H9 (cell line): ENCODE measurements at regions not wholly inside any gene's neighbourhood (a gene's known extent, or its start where the extent isn't known, plus 50 kb on each side); places are given as distances from the start of the nearest gene placed in this dataset.

ENCODE experiments used
- DNase-seq: peaks from one replicate; pipeline ENCODE4 v3.0.0-alpha.2; 2017
- H2AFZ ChIP-seq: one replicate; pipeline ENCODE4 v1.6.1; 2013; ENCODE audit warnings: mild to moderate bottlenecking, low read length, control low read depth, moderate library complexity
- H2AK5ac ChIP-seq: 2 replicates; pipeline ENCODE4 v1.6.1; 2013; ENCODE audit warnings: low read length, control low read depth, mixed read lengths; ENCODE audit not compliant: insufficient read length
- H2BK120ac ChIP-seq: one replicate; pipeline ENCODE4 v1.6.1; 2013; ENCODE audit warnings: low read depth, mild to moderate bottlenecking, low read length, control low read depth, inconsistent platforms; ENCODE audit not compliant: poor library complexity, severe bottlenecking
- H2BK12ac ChIP-seq: 2 replicates; pipeline ENCODE4 v1.6.1; 2013; ENCODE audit warnings: low read length, control low read depth, mixed read lengths, low read depth; ENCODE audit not compliant: insufficient read length
- H2BK15ac ChIP-seq: 2 replicates; pipeline ENCODE4 v1.6.1; 2013; ENCODE audit warnings: low read depth, low read length, control low read depth
- H2BK20ac ChIP-seq: one replicate; pipeline ENCODE4 v1.6.1; 2013; ENCODE audit warnings: low read depth, mild to moderate bottlenecking, low read length, control low read depth, inconsistent platforms; ENCODE audit not compliant: poor library complexity, severe bottlenecking
- H2BK5ac ChIP-seq: 2 replicates; pipeline ENCODE4 v1.6.1; 2013; ENCODE audit warnings: low read length, control low read depth, mixed read lengths; ENCODE audit not compliant: insufficient read length
- H3K14ac ChIP-seq: 2 replicates; pipeline ENCODE4 v1.6.1; 2013; ENCODE audit warnings: low read length, control low read depth; ENCODE audit not compliant: insufficient read depth
- H3K18ac ChIP-seq: 2 replicates; pipeline ENCODE4 v1.6.1; 2013; ENCODE audit warnings: low read depth, mild to moderate bottlenecking, mixed read lengths, low read length, control low read depth; ENCODE audit not compliant: insufficient read length
- H3K23ac ChIP-seq: 2 replicates; pipeline ENCODE4 v1.6.1; 2013; ENCODE audit warnings: low read length, control low read depth, mixed read lengths, low read depth; ENCODE audit not compliant: insufficient read length
- H3K23me2 ChIP-seq: 2 replicates; pipeline ENCODE4 v1.6.1; 2013; ENCODE audit warnings: low read depth, mild to moderate bottlenecking, mixed read lengths, low read length, control low read depth; ENCODE audit not compliant: insufficient read length, poor library complexity, severe bottlenecking
- H3K27ac ChIP-seq: 2 replicates; pipeline ENCODE4 v1.5.1; 2013; ENCODE audit warnings: low read length, control low read depth, mixed read lengths, low read depth; ENCODE audit not compliant: insufficient read length
- H3K27me3 ChIP-seq: 2 replicates; pipeline ENCODE4 v1.6.1; 2013; ENCODE audit warnings: low read length, control low read depth, inconsistent platforms; ENCODE audit not compliant: insufficient read depth
- H3K4ac ChIP-seq: 2 replicates; pipeline ENCODE4 v1.6.1; 2013; ENCODE audit warnings: low read depth, mild to moderate bottlenecking, control low read depth, inconsistent platforms, low read length, moderate library complexity
- H3K4me1 ChIP-seq: 2 replicates; pipeline ENCODE4 v1.6.1; 2013; ENCODE audit warnings: low read length, control low read depth, inconsistent platforms; ENCODE audit not compliant: insufficient read depth
- H3K4me2 ChIP-seq: 2 replicates; pipeline ENCODE4 v1.6.1; 2013; ENCODE audit warnings: low read length, control low read depth, mixed read lengths; ENCODE audit not compliant: insufficient read length, insufficient read depth
- H3K56ac ChIP-seq: 2 replicates; pipeline ENCODE4 v1.6.1; 2013; ENCODE audit warnings: low read depth, mild to moderate bottlenecking, mixed read lengths, low read length, control low read depth; ENCODE audit not compliant: insufficient read length
- H3K79me1 ChIP-seq: 2 replicates; pipeline ENCODE4 v1.6.1; 2013; ENCODE audit warnings: low read depth, mild to moderate bottlenecking, moderate library complexity, low read length, control low read depth, inconsistent platforms; ENCODE audit not compliant: insufficient read depth, poor library complexity, severe bottlenecking
- H3K79me2 ChIP-seq: 2 replicates; pipeline ENCODE4 v1.6.1; 2013; ENCODE audit warnings: low read length, control low read depth, inconsistent platforms; ENCODE audit not compliant: insufficient read depth
- H3K9ac ChIP-seq: 2 replicates; pipeline ENCODE4 v1.6.1; 2013; ENCODE audit warnings: low read length, control low read depth, mixed read lengths; ENCODE audit not compliant: insufficient read length; ENCODE audit errors: extremely low read depth
- H3K9me3 ChIP-seq: one replicate; pipeline ENCODE4 v1.6.1; 2013; ENCODE audit warnings: low read depth, low read length, inconsistent platforms; ENCODE audit not compliant: control insufficient read depth
- H3T11ph ChIP-seq: one replicate; pipeline ENCODE4 v1.6.1; 2013; ENCODE audit warnings: mild to moderate bottlenecking, low read length, control low read depth, inconsistent platforms
- H4K20me1 ChIP-seq: one replicate; pipeline ENCODE4 v1.6.1; 2013; ENCODE audit not compliant: control insufficient read depth, insufficient read length, insufficient read depth
- H4K5ac ChIP-seq: 2 replicates; pipeline ENCODE4 v1.6.1; 2013; ENCODE audit warnings: low read depth, mild to moderate bottlenecking, mixed read lengths, low read length, control low read depth; ENCODE audit not compliant: insufficient read length
- H4K8ac ChIP-seq: replicated peaks from 2 replicates; pipeline ENCODE4 v1.6.1; 2013; ENCODE audit warnings: low read length, control low read depth, mixed read lengths, low read depth; ENCODE audit not compliant: insufficient read length
- H4K91ac ChIP-seq: 2 replicates; pipeline ENCODE4 v1.6.1; 2013; ENCODE audit warnings: low read depth, mild to moderate bottlenecking, moderate library complexity, mixed read lengths, low read length, control low read depth; ENCODE audit not compliant: insufficient read length
- H3K27ac Mint-ChIP-seq, 3 experiments: 2 replicates in 2 of 3; 3 replicates in 1 of 3; pipeline ENCODE4 v1.8.0; 2020 to 2021; ENCODE audit warnings: mixed read lengths in 3 of 3, mild to moderate bottlenecking in 1 of 3, moderate library complexity in 1 of 3
- H3K27me3 Mint-ChIP-seq: 2 replicates; pipeline ENCODE4 v1.8.0; 2021; ENCODE audit warnings: low read depth, mild to moderate bottlenecking, moderate library complexity, mixed read lengths
- H3K36me3 Mint-ChIP-seq, 3 experiments: 2 replicates in 2 of 3; 3 replicates in 1 of 3; pipeline ENCODE4 v1.8.0; 2020 to 2021; ENCODE audit warnings: low read depth in 3 of 3, mixed read lengths in 3 of 3; ENCODE audit not compliant: insufficient read depth in 1 of 3
- H3K4me1 Mint-ChIP-seq, 2 experiments: 2 replicates each; pipeline ENCODE4 v1.8.0; 2020; ENCODE audit warnings: mixed read lengths in 2 of 2
- H3K4me3 Mint-ChIP-seq, 2 experiments: 2 replicates in 1 of 2; 3 replicates in 1 of 2; pipeline ENCODE4 v1.8.0; 2020 to 2021; ENCODE audit warnings: mild to moderate bottlenecking in 2 of 2, mixed read lengths in 2 of 2, moderate library complexity in 1 of 2
- H3K9me3 Mint-ChIP-seq, 2 experiments: 2 replicates in 1 of 2; 3 replicates in 1 of 2; pipeline ENCODE4 v1.8.0; 2020; ENCODE audit warnings: mild to moderate bottlenecking in 2 of 2, mixed read lengths in 2 of 2, moderate library complexity in 1 of 2
- CTCF ChIP-seq: fragments of 200-600 bp; sonication (generic); conservative IDR thresholded peaks from 3 replicates; pipeline ENCODE4 v1.8.0; 2021; ENCODE audit warnings: antibody characterized with exemption, mild to moderate bottlenecking
- WGBS: extraction: QIAGEN DNeasy Blood & Tissue Kit; methylation state at CpG from one replicate; pipeline ENCODE4 v1.1.7; 2013; ENCODE audit warnings: missing lambda C conversion rate, low lambda C conversion rate, mixed read lengths; ENCODE audit not compliant: insufficient read length; ENCODE audit errors: extremely low coverage; 5-methylcytosine and 5-hydroxymethylcytosine counted together

DNA sequence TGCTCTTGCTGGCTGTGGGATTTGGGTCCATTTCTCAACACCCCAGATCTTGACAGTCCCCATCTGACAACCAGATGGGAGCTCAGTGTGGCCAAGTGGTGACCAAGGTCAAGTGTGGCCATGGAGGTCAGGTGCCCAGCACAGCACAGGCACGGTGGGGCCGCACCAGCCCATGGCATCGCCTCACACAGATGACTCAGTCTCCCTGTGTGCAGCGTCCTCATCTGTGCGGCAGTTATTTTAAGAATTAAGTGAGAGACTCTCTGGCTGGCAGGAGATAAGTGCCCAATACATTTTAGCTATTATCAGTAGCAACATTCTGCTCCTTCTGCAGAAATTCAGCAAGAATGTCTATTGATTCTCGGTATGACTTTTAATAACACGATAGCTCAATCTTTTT lies 167.2 kb downstream of the DDX1 start:
- Mint-ChIP-seq H3K4me3 (no peak overlapping the region), H3K36me3 (peaks cover 0 to 5% (median 0%) of the 10 kb centered on the region in 3 experiments; a peak in 2 of 7 replicates), H3K4me1 (peaks cover 11 to 15% of the 10 kb centered on the region in 2 experiments), H3K27me3 (no peaks in the 10 kb centered on the region; the same call in none of the 2 replicates), H3K27ac (no peak overlapping the region), H3K9me3 (peaks cover 0 to 7% of the 10 kb centered on the region in 2 experiments; a peak in 4 of 5 replicates)
- no peak overlapping the region for H4K8ac ChIP-seq
- no peaks in the 10 kb centered on the region for H3K79me1 ChIP-seq
- H4K20me1 ChIP-seq: no peaks in the 10 kb centered on the region
- H3K9me3 ChIP-seq: no peaks in the 10 kb centered on the region
- H3K27me3 ChIP-seq: no peaks in the 10 kb centered on the region
- H3K4me1 ChIP-seq: no peaks in the 10 kb centered on the region
- H4K91ac ChIP-seq: no peak overlapping the region
- no peak overlapping the region for H2BK120ac ChIP-seq
- TF ChIP-seq CTCF: no peak
- H3K18ac ChIP-seq: no peak overlapping the region
- no peak overlapping the region for H2AK5ac ChIP-seq
- H3K23ac ChIP-seq: no peak overlapping the region
- H3K4ac ChIP-seq: no peak overlapping the region
- no peak overlapping the region for H3K9ac ChIP-seq
- no peak for DNase-seq
- no peak overlapping the region for H4K5ac ChIP-seq
- no peak overlapping the region for H3K14ac ChIP-seq
- no peak overlapping the region for H2BK20ac ChIP-seq
- no peak overlapping the region for H3T11ph ChIP-seq
- H2BK12ac ChIP-seq: no peak overlapping the region
- H2BK15ac ChIP-seq: no peak overlapping the region
- no peak overlapping the region for H3K27ac ChIP-seq
- no peak overlapping the region for H2AFZ ChIP-seq
- no peaks in the 10 kb centered on the region for H3K79me2 ChIP-seq
- no CpG with 5 or more reads among the region's 7 CpGs for WGBS
- H3K56ac ChIP-seq: no peak overlapping the region
- no peaks in the 10 kb centered on the region for H3K23me2 ChIP-seq
- H2BK5ac ChIP-seq: no peak overlapping the region
- H3K4me2 ChIP-seq: no peak overlapping the region
